ENCODE measurements at regions not wholly inside any gene's neighbourhood (a gene's known extent, or its start where the extent isn't known, plus 50 kb on each side); places are given as distances from the start of the nearest gene placed in this dataset.

DNA sequence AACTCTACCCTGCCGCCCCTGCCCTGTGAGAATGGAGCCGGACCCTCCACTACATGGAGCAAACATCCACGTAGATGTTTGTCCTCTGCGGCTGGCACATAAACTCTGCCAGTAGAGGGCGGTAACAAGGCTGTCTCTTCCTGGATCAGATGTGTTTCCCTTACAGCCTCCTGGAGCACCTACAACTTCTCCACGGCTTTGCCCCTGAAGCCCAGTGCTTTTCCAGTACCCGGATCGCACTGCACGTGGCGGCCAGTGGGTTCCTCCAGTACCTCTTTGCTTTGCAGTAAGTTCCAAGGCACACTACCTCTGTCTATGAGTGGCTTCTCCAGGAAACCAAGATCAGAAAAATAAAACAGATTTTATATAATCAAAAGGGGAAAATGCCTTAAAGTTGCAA lies 651.3 kb downstream of the DCDC2C start (continued):
- no peak for TF ChIP-seq MTA3 (IDR thresholded peaks at IDR 0.05; ENCODE audit: borderline replicate concordance, low read length)
- peak; percentile 57; the same call in 1 of the 2 replicates for TF ChIP-seq SMC3 (IDR thresholded peaks at IDR 0.05; ENCODE audit: borderline replicate concordance, low read length)

DNA sequence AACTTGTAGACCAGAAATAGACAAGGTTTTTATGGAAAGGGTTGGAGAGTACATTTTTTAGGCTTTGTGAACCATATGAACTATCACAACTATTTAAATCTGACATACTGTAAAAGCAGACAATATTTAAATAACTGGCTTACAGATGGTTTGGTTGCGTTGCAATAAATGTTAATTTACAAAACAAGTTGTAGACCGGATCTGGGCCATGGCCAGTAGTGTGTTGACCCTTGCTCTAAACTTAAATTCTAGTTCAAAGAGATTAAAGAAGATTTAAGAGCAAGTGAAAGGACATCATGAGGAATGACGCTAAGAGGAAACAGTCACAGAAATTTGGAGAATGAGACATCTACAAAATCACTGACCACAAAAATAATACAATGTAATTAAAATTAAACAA lies 652.7 kb downstream of the DCDC2C start:
- FAIRE-seq: no peak
- WGBS (ENCODE audit: insufficient coverage, insufficient replicate concordance, low lambda C conversion rate, missing lambda C conversion rate): 13% methylated on average over 3 of the region's 3 CpGs

More for the DNA sequence above, 652.7 kb downstream of the DCDC2C start:
- H3K79me2 ChIP-seq (ENCODE audit: control insufficient read depth, insufficient read depth, low read length): no peaks in the 10 kb centered on the region
- intact Hi-C loops (cut with micrococcal nuclease; ENCODE audit: unreplicated experiment): no loop called here
- in situ Hi-C loops (cut with MboI): no loop called here
- POLR2A ChIA-PET: no interaction called here
- H3K36me3 ChIP-seq (ENCODE audit: control insufficient read depth in 2 of 2, insufficient read depth in 2 of 2, low read length in 1 of 2): no peaks in the 10 kb centered on the region
- H4K20me1 ChIP-seq (ENCODE audit: control insufficient read depth, insufficient read depth): no peaks in the 10 kb centered on the region
- RAD21 ChIA-PET (ENCODE audit: unreplicated experiment): no interaction called here
- no peak overlapping the region for H3K27ac ChIP-seq (ENCODE audit: control insufficient read depth, insufficient read depth)
- no peak for ATAC-seq
- no TSS peak for BruUV-seq (replicated peaks)
- DNase-seq (ENCODE audit: low read depth, low spot score): no peak
- CTCF ChIA-PET: no interaction called here
- H3K27me3 ChIP-seq (replicated peaks in 1 of 2; ENCODE audit: control insufficient read depth in 2 of 2, insufficient read depth in 2 of 2, low read length in 1 of 2): no peaks in the 10 kb centered on the region
- no peak overlapping the region for H2AFZ ChIP-seq (ENCODE audit: control insufficient read depth, low read depth, low read length)
- TF ChIP-seq STAT3 (IDR thresholded peaks at IDR 0.05; ENCODE audit: low read depth, low read length) (no peak), ZNF24 (IDR thresholded peaks at IDR 0.05) (no peak), BHLHE40 (IDR thresholded peaks at IDR 0.05; ENCODE audit: borderline replicate concordance in 1 of 2, low read depth in 2 of 2, low read length in 1 of 2) (no peak), STAT1 (conservative IDR thresholded peaks at IDR 0.05) (no peak), LARP7 (IDR thresholded peaks at IDR 0.05) (no peak), RBBP5 (conservative IDR thresholded peaks at IDR 0.05) (no peak), RUNX3 (IDR thresholded peaks at IDR 0.05; ENCODE audit: low read length) (no peak), RAD51 (IDR thresholded peaks at IDR 0.05) (no peak), BMI1 (IDR thresholded peaks at IDR 0.05; ENCODE audit: borderline replicate concordance) (no peak), HDAC6 (IDR thresholded peaks at IDR 0.05; ENCODE audit: unreplicated experiment) (no peak), CREM (IDR thresholded peaks at IDR 0.05; ENCODE audit: low read depth) (no peak), BCL11A (IDR thresholded peaks at IDR 0.05; ENCODE audit: low read depth, low read length) (no peak), ZNF384 (IDR thresholded peaks at IDR 0.05; ENCODE audit: borderline replicate concordance, low read depth, low read length) (no peak), HCFC1 (IDR thresholded peaks at IDR 0.05; ENCODE audit: low read length) (no peak), ZNF217 (IDR thresholded peaks at IDR 0.05) (no peak), JUND (IDR thresholded peaks at IDR 0.05; ENCODE audit: low read depth, low read length) (no peak), PAX5 (IDR thresholded peaks at IDR 0.05; ENCODE audit: borderline replicate concordance, low read depth, low read length) (no peak)
- TF ChIP-seq, protein P1, sequence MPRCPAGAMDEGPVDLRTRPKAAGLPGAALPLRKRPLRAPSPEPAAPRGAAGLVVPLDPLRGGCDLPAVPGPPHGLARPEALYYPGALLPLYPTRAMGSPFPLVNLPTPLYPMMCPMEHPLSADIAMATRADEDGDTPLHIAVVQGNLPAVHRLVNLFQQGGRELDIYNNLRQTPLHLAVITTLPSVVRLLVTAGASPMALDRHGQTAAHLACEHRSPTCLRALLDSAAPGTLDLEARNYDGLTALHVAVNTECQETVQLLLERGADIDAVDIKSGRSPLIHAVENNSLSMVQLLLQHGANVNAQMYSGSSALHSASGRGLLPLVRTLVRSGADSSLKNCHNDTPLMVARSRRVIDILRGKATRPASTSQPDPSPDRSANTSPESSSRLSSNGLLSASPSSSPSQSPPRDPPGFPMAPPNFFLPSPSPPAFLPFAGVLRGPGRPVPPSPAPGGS (IDR thresholded peaks at IDR 0.05; ENCODE audit: borderline replicate concordance, insufficient read depth, low read depth, low read length, poor library complexity, severe bottlenecking): no peak
- TF ChIP-seq, protein P2, sequence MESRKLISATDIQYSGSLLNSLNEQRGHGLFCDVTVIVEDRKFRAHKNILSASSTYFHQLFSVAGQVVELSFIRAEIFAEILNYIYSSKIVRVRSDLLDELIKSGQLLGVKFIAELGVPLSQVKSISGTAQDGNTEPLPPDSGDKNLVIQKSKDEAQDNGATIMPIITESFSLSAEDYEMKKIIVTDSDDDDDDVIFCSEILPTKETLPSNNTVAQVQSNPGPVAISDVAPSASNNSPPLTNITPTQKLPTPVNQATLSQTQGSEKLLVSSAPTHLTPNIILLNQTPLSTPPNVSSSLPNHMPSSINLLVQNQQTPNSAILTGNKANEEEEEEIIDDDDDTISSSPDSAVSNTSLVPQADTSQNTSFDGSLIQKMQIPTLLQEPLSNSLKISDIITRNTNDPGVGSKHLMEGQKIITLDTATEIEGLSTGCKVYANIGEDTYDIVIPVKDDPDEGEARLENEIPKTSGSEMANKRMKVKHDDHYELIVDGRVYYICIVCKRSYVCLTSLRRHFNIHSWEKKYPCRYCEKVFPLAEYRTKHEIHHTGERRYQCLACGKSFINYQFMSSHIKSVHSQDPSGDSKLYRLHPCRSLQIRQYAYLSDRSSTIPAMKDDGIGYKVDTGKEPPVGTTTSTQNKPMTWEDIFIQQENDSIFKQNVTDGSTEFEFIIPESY (IDR thresholded peaks at IDR 0.05): no peak
- TF ChIP-seq, protein P3, sequence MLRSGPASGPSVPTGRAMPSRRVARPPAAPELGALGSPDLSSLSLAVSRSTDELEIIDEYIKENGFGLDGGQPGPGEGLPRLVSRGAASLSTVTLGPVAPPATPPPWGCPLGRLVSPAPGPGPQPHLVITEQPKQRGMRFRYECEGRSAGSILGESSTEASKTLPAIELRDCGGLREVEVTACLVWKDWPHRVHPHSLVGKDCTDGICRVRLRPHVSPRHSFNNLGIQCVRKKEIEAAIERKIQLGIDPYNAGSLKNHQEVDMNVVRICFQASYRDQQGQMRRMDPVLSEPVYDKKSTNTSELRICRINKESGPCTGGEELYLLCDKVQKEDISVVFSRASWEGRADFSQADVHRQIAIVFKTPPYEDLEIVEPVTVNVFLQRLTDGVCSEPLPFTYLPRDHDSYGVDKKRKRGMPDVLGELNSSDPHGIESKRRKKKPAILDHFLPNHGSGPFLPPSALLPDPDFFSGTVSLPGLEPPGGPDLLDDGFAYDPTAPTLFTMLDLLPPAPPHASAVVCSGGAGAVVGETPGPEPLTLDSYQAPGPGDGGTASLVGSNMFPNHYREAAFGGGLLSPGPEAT (IDR thresholded peaks at IDR 0.05; ENCODE audit: low read depth): no peak
- SMC1A ChIA-PET (ENCODE audit: uncharacterized antibody, unreplicated experiment): no interaction called here
- H3K9ac ChIP-seq (ENCODE audit: control insufficient read depth, insufficient read depth, low read length): no peak overlapping the region
- H3K4me1 ChIP-seq (ENCODE audit: control insufficient read depth, insufficient read depth, low read length): no peaks in the 10 kb centered on the region
- H3K9me3 ChIP-seq (replicated peaks; ENCODE audit: control insufficient read depth, insufficient read depth, low read length): no peaks in the 10 kb centered on the region
- no peak overlapping the region for H3K4me3 ChIP-seq
- H3K4me2 ChIP-seq (ENCODE audit: control insufficient read depth, insufficient read depth): no peak overlapping the region

Data from GM12878 (cell line).